K562 (cell line): ENCODE measurements at regions not wholly inside any gene's neighbourhood (a gene's known extent, or its start where the extent isn't known, plus 50 kb on each side); places are given as distances from the start of the nearest gene placed in this dataset.
A peak's percentile ranks its signal among the peaks of the same experiment; 100 is the strongest.

Experiments
- ATAC-seq: fragments of 200-7000 bp; cut with Tn5 transposase; 3 replicates; pipeline ENCODE4 v1.9.1; 2020; ENCODE audit warnings: moderate library complexity
- BruUV-seq: library from RNA; stranded (reverse); fragments of 400-500 nt; replicated peaks from 2 replicates; lab custom pipeline; 2021; lab: Mats Ljungman, UMichigan
- CTCF ChIA-PET: fragments of 300-600 bp; formaldehyde crosslinking; extraction: SDS; loops from one replicate; lab custom pipeline; 2021; ENCODE audit warnings: low intra/inter-chr PET ratio; lab: Yijun Ruan, JAX
- POLR2A ChIA-PET: fragments of 300-600, 350-650 bp; sonication (Branson Sonifier 250); formaldehyde crosslinking; extraction: SDS; loops from one replicate; lab custom pipeline; 2021; ENCODE audit warnings: antibody characterized with exemption, inconsistent platforms; lab: Yijun Ruan, JAX
- DNase-seq, 4 experiments: peaks; one replicate each; pipeline versions ENCODE4 v3.0.0 to v3.0.0-alpha.2; 2011 to 2018; ENCODE audit warnings: low spot score in 3 of 4, mixed read lengths in 3 of 4; ENCODE audit errors: extremely low read depth in 1 of 4
- FAIRE-seq: peaks from 2 replicates; lab custom pipeline; 2011; peaks lifted over from hg19 to GRCh38; lab: Jason Lieb, UNC
- H2AFZ ChIP-seq: 2 replicates; pipeline ENCODE4 v1.6.0; 2011; ENCODE audit warnings: low read depth, low read length, control low read depth, inconsistent platforms
- H3K27ac ChIP-seq: fragments of 200-600 bp; 3 replicates; pipeline ENCODE4 v1.8.0; 2011; ENCODE audit warnings: low read depth, mild to moderate bottlenecking, control low read depth, inconsistent platforms, low read length, moderate library complexity, mixed read lengths; ENCODE audit errors: extremely low read depth
- H3K27me3 ChIP-seq, 2 experiments: fragments of 300-600 bp in 1 of 2; 2 replicates in 1 of 2; 3 replicates in 1 of 2; pipeline versions ENCODE4 v1.6.0 to v1.8.0; 2011; ENCODE audit warnings: inconsistent platforms in 2 of 2, low read length in 2 of 2, mild to moderate bottlenecking in 1 of 2, mixed read lengths in 1 of 2, moderate library complexity in 1 of 2; ENCODE audit not compliant: control insufficient read depth in 2 of 2, insufficient read depth in 2 of 2
- H3K36me3 ChIP-seq: fragments of 300-600 bp; 3 replicates; pipeline ENCODE4 v1.8.0; 2011; ENCODE audit warnings: mild to moderate bottlenecking, low read length, inconsistent platforms; ENCODE audit not compliant: control insufficient read depth, insufficient read depth
- H3K4me1 ChIP-seq, 2 experiments: fragments of 200-600 bp in 1 of 2; replicated peaks in 1 of 2; 2 replicates in 1 of 2; 3 replicates in 1 of 2; pipeline versions ENCODE4 v1.5.1 to v1.8.0; 2011; ENCODE audit warnings: inconsistent platforms in 2 of 2, low read length in 2 of 2, mild to moderate bottlenecking in 1 of 2, mixed read lengths in 1 of 2, moderate library complexity in 1 of 2; ENCODE audit not compliant: control insufficient read depth in 2 of 2, insufficient read depth in 2 of 2
- H3K4me2 ChIP-seq: 2 replicates; pipeline ENCODE4 v1.6.1; 2011; ENCODE audit warnings: low read length, control low read depth, inconsistent platforms, mixed read lengths; ENCODE audit not compliant: insufficient read depth
- H3K4me3 ChIP-seq: fragments of 200-600 bp; sonication (generic), shearing (Covaris generic); 2 replicates; pipeline ENCODE4 v1.5.1; 2016; ENCODE audit warnings: control low read depth, inconsistent platforms
- H3K79me2 ChIP-seq: fragments of 200-600 bp; 3 replicates; pipeline ENCODE4 v1.8.0; 2011; ENCODE audit warnings: low read length, inconsistent platforms; ENCODE audit not compliant: control insufficient read depth, insufficient read depth
- H3K9ac ChIP-seq, 2 experiments: 2 replicates each; pipeline versions ENCODE4 v1.6.0 to v1.6.1; 2011; ENCODE audit warnings: low read depth in 2 of 2, low read length in 2 of 2, control low read depth in 1 of 2, inconsistent platforms in 1 of 2, mild to moderate bottlenecking in 1 of 2, mixed read lengths in 1 of 2; ENCODE audit not compliant: insufficient read depth in 1 of 2
- H3K9me1 ChIP-seq: one replicate; pipeline ENCODE4 v1.6.0; 2011; ENCODE audit warnings: inconsistent platforms, mild to moderate bottlenecking, low read length, moderate library complexity; ENCODE audit not compliant: control insufficient read depth, insufficient read depth
- H3K9me3 ChIP-seq: replicated peaks from 2 replicates; pipeline ENCODE4 v1.5.1; 2011; ENCODE audit warnings: low read depth, low read length, inconsistent platforms; ENCODE audit not compliant: control insufficient read depth, insufficient read depth
- H4K20me1 ChIP-seq: replicated peaks from 2 replicates; pipeline ENCODE4 v1.6.1; 2011; ENCODE audit warnings: low read length, inconsistent platforms, mixed read lengths; ENCODE audit not compliant: control insufficient read depth, insufficient read depth
- BRD9 ChIP-seq: fragments of 450-650 bp; IDR thresholded peaks from 2 replicates; pipeline ENCODE4 v1.6.1; 2018; ENCODE audit warnings: low read depth; ENCODE audit not compliant: partially characterized antibody
- KAT8 ChIP-seq: fragments of 450-650 bp; IDR thresholded peaks from 2 replicates; pipeline ENCODE4 v1.6.1; 2016; ENCODE audit warnings: low read depth, mild to moderate bottlenecking
- PURB ChIP-seq: sonication (generic); formaldehyde crosslinking; IDR thresholded peaks from 2 replicates; pipeline ENCODE4 v1.9.0; 2021; ENCODE audit warnings: low read depth, mild to moderate bottlenecking, missing genetic modification reagents
- SLC30A9 ChIP-seq: fragments of 250-450 bp; sonication (Bioruptor Pico); IDR thresholded peaks from 2 replicates; pipeline ENCODE4 v1.8.0; 2022; ENCODE audit warnings: mild to moderate bottlenecking, moderate library complexity
- XRCC4 ChIP-seq: IDR thresholded peaks from one replicate; pipeline ENCODE4 v1.6.1; 2011; ENCODE audit not compliant: insufficient read depth, insufficient read length; ENCODE audit errors: extremely low read depth
- ZKSCAN1 ChIP-seq: fragments of 150-350 bp; IDR thresholded peaks from 2 replicates; pipeline ENCODE4 v1.6.1; 2016; ENCODE audit warnings: low read depth, low read length
- WGBS: fragments of 100-300 bp; shearing (Covaris generic); methylation state at CpG from one replicate; pipeline ENCODE4 v1.1.6; 2016; ENCODE audit warnings: low coverage, mixed read lengths; ENCODE audit not compliant: insufficient coverage; ENCODE audit errors: missing lambda C conversion rate; 5-methylcytosine and 5-hydroxymethylcytosine counted together
- in situ Hi-C: fragments of 300-500 bp; cut with MboI; formaldehyde crosslinking; loops from 4 replicates; pipeline ENCODE4 v1.15.0; 2018; ENCODE audit warnings: inconsistent platforms, mixed read lengths
- intact Hi-C: fragments of 100-400 bp; cut with micrococcal nuclease; formaldehyde crosslinking; loops from 2 replicates; pipeline ENCODE4 v1.14.2; 2022
- TF ChIP-seq, protein P1 (sequence below): IDR thresholded peaks from 3 replicates; pipeline ENCODE4 v1.6.1; 2011; ENCODE audit warnings: borderline replicate concordance, mild to moderate bottlenecking, moderate library complexity; ENCODE audit not compliant: insufficient read length; ENCODE audit errors: extremely low read depth
- TF ChIP-seq, protein P2 (sequence below): fragments of 450-650 bp; IDR thresholded peaks from 2 replicates; pipeline ENCODE4 v1.7.1; 2018; ENCODE audit warnings: mild to moderate bottlenecking, low read depth; ENCODE audit not compliant: partially characterized antibody
- TF ChIP-seq, protein P3 (sequence below): fragments of 450-650 bp; conservative IDR thresholded peaks from 2 replicates; pipeline ENCODE4 v1.6.1; 2016; ENCODE audit warnings: missing genetic modification characterization, low read depth, mild to moderate bottlenecking, missing compliant biosample characterization, moderate library complexity
- TF ChIP-seq, protein P4 (sequence below): sonication (generic); formaldehyde crosslinking; IDR thresholded peaks from 2 replicates; pipeline ENCODE4 v1.5.0; 2020; ENCODE audit warnings: missing genetic modification reagents

DNA sequence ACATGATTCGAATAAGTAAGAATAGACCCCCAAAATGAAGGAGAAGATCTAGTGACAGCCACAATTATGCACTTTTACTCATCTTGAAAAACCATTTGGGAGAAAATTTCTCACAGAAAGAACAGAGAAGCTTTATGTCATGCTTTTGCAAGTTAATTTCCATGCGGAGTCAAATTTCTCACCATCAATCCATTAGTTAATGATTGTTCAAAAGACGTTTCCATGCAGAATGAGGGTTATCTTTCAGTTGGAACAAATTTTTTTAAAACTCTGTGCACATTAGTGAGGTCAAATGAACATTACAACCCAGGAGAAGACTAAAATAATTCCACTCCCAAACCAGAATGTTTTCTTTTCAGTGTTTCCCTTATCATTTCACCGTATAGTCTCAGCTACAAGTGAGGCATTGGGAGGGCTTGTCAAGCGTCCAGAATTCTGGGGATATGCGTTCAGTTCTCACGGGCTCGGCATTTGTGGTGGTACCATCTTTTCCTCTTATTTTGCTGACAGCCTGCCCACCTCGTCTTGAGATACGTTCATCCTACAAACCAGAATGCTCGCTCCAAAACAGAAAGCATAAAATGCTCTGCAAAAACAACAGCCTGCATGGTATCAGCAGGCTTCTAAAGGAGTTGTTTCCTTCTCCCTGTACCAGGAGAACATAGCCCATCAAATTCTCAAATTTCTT is 130.8 kb upstream of the TBL1X start:
- 0 out of 2 replicates have a peak overlapping the region, but pooled peaks have one; percentile 44 for H2AFZ ChIP-seq
- WGBS: 11% methylated on average over 11 of the region's 11 CpGs
- H3K9ac ChIP-seq: no peak overlapping the region
- no peaks in the 10 kb centered on the region for H4K20me1 ChIP-seq
- DNase-seq (no peak), FAIRE-seq (no peak), ATAC-seq (no peak)
- TF ChIP-seq XRCC4 (no peak), KAT8 (no peak), SLC30A9 (CRISPR knock-in tag) (no peak), ZKSCAN1 (no peak), PURB (CRISPR knock-in tag) (no peak), BRD9 (no peak)
- TF ChIP-seq, protein P1, sequence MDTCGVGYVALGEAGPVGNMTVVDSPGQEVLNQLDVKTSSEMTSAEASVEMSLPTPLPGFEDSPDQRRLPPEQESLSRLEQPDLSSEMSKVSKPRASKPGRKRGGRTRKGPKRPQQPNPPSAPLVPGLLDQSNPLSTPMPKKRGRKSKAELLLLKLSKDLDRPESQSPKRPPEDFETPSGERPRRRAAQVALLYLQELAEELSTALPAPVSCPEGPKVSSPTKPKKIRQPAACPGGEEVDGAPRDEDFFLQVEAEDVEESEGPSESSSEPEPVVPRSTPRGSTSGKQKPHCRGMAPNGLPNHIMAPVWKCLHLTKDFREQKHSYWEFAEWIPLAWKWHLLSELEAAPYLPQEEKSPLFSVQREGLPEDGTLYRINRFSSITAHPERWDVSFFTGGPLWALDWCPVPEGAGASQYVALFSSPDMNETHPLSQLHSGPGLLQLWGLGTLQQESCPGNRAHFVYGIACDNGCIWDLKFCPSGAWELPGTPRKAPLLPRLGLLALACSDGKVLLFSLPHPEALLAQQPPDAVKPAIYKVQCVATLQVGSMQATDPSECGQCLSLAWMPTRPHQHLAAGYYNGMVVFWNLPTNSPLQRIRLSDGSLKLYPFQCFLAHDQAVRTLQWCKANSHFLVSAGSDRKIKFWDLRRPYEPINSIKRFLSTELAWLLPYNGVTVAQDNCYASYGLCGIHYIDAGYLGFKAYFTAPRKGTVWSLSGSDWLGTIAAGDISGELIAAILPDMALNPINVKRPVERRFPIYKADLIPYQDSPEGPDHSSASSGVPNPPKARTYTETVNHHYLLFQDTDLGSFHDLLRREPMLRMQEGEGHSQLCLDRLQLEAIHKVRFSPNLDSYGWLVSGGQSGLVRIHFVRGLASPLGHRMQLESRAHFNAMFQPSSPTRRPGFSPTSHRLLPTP: no peak
- TF ChIP-seq, protein P2, sequence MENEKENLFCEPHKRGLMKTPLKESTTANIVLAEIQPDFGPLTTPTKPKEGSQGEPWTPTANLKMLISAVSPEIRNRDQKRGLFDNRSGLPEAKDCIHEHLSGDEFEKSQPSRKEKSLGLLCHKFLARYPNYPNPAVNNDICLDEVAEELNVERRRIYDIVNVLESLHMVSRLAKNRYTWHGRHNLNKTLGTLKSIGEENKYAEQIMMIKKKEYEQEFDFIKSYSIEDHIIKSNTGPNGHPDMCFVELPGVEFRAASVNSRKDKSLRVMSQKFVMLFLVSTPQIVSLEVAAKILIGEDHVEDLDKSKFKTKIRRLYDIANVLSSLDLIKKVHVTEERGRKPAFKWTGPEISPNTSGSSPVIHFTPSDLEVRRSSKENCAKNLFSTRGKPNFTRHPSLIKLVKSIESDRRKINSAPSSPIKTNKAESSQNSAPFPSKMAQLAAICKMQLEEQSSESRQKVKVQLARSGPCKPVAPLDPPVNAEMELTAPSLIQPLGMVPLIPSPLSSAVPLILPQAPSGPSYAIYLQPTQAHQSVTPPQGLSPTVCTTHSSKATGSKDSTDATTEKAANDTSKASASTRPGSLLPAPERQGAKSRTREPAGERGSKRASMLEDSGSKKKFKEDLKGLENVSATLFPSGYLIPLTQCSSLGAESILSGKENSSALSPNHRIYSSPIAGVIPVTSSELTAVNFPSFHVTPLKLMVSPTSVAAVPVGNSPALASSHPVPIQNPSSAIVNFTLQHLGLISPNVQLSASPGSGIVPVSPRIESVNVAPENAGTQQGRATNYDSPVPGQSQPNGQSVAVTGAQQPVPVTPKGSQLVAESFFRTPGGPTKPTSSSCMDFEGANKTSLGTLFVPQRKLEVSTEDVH: no peak
- TF ChIP-seq, protein P3, sequence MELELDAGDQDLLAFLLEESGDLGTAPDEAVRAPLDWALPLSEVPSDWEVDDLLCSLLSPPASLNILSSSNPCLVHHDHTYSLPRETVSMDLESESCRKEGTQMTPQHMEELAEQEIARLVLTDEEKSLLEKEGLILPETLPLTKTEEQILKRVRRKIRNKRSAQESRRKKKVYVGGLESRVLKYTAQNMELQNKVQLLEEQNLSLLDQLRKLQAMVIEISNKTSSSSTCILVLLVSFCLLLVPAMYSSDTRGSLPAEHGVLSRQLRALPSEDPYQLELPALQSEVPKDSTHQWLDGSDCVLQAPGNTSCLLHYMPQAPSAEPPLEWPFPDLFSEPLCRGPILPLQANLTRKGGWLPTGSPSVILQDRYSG (tag): no peak
- TF ChIP-seq, protein P4, sequence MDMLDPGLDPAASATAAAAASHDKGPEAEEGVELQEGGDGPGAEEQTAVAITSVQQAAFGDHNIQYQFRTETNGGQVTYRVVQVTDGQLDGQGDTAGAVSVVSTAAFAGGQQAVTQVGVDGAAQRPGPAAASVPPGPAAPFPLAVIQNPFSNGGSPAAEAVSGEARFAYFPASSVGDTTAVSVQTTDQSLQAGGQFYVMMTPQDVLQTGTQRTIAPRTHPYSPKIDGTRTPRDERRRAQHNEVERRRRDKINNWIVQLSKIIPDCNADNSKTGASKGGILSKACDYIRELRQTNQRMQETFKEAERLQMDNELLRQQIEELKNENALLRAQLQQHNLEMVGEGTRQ (CRISPR knock-in tag): no peak
- no peak overlapping the region for H3K4me2 ChIP-seq
- ChIA-PET POLR2A (interaction anchor here (0.5 to 0.7 kb wide), 2 partner anchors 41 to 129 kb away, joined by 4 to 6 read pairs; no protein-coding TSS in a partner anchor), CTCF (no interaction called here)
- no peaks in the 10 kb centered on the region for H3K9me3 ChIP-seq
- H3K79me2 ChIP-seq: no peaks in the 10 kb centered on the region
- H3K36me3 ChIP-seq: no peaks in the 10 kb centered on the region
- no peaks in the 10 kb centered on the region for H3K27me3 ChIP-seq
- H3K27ac ChIP-seq: no peak overlapping the region
- peaks cover 0 to 3% of the 10 kb centered on the region in 2 experiments; a peak in 1 of 5 replicates for H3K4me1 ChIP-seq
- no TSS peak for BruUV-seq
- in situ Hi-C loops (no loop called here), intact Hi-C loops (no loop called here)
- H3K9me1 ChIP-seq: no peaks in the 10 kb centered on the region
- no peak overlapping the region for H3K4me3 ChIP-seq
